NOMO-1 (cell line): ENCODE measurements at regions not wholly inside any gene's neighbourhood (a gene's known extent, or its start where the extent isn't known, plus 50 kb on each side); places are given as distances from the start of the nearest gene placed in this dataset.
"Not testable (repeated sequence)": the region's sequence is repeated elsewhere in the genome, so short reads cannot be mapped to it uniquely, and the experiment has no call there.

Experiments
- DNase-seq, 2 experiments: peaks; one replicate each; lab custom pipeline; 2025; ENCODE audit not compliant: unreplicated experiment in 2 of 2; lab: John Stamatoyannopoulos, UW

DNA sequence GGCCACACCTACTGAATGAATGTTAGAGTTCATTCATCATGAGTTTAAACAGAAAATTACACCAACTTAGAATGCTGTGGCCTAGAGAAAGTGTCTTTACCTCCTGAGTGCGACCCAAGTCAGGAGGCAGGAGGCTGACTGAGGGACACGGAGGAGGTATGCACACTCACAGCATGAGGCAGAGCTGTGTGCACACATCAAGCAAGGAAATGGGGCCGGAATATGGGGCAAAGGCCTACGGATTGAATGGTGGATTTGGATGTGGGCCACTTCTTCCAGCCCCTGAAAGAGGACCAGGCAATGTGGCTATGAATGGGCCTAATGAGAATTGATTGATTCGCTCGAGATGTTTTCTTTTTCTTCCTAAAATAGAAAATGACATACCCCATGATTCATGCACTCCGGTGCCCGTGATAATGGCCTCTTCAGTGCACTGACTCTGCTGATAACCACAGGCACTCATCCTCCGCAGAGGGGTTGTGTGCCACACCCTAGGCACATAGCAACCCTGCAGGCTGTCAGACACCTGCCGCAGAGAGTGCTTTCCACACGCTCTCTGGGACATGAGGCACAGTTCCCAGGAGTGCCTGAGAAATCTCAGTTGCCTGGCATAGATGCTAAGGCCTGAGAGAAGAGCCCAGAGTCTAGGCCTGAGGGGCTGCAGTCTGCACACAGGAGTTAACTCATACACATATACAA is 155.5 kb downstream of the GLUL start:
- DNase-seq, result peak in 1 of 2 experiments; percentile 16

GRCh38 chr1:182235604-182235951 is 156.0 kb downstream of the GLUL start:
- peak in 1 of 2 experiments; percentile 51 for DNase-seq

DNA sequence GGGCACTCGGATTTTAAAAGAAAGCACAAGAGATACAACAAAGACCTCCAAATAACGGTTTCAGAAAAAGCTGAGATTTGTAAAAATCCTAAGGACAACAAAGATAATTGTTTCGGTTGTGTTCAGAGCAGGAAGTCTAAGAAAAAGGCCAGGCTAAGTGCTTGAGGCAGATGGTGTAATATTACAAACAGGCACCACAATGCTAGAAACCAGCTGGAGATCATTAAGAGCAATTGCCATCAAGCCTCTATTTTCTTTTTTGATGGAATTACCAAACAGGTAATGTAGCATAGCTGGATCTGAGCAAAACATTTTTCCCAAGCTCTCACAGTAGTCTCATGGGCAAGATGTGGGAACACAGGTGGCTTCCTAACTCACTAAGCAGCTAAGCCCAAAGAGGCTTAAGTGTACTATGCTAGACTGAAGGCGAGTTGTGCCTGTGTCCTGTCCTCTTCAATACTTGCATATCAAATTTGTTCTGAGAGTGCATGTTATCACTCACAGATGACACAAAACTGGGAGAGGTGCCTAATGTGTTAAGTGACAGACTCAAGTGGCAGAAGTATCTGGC is 161.6 kb downstream of the GLUL start:
- no peak for DNase-seq

GRCh38 chr1:182229451-182229850 is 162.1 kb downstream of the GLUL start:
- DNase-seq, result no peak

DNA sequence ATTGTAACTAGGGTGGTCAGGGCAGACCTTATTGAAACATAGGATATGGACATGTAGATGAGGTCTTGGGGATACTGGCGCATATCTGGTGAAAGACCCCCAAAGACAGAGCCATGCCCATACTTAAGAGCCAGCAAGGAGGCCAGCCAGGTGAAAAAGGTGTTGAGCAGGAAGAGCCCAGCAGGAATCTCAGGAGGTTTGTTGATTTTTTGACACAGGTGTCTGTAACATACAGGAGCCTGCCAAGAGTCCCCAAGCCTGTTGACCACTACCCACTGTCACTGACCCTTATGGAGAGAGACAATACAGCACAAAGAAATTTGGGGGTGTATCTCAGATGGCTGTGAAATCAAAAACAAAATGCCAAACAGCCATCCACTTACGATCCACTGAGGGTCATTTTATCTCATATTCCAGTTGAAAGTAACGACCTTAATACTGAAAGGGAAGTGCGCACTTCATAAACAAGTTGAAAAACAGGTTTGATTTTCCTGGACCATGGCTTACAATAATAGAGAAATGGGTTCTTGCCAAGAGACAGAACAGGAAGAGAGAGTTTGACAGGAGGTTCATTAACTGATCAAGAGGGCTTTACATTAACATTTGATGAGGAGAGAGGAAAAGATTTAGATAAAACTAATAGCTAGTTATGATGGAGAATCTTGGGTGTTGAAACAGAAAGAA is 163.6 kb downstream of the GLUL start:
- DNase-seq, result no peak

- no peak for DNase-seq
Observed at GRCh38 chr1:182226618-182227017, 165.0 kb downstream of the GLUL start.

DNA sequence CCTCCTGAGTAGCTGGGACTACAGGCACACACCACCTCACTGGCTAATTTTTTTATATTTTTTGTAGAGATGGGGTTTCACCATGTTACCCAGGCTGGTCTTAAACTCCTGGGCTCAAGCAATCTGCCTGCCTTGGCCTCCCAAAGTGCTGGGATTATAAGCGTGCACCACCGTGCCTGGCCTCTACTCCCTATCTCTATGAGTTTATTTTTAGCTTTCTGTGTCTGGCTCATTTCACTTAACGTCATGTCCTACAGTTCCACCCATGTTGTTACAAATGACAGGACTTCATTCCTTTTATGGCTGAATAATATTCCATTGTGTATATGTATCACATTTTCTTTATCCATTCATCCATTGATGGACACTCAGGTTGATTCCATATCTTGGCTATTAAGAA is 164.2 kb upstream of the ZNF648 start:
- DNase-seq, result not testable (repeated sequence)

- DNase-seq, result not testable (repeated sequence)
Observed at GRCh38 chr1:182221990-182222389, 160.5 kb upstream of the ZNF648 start.

- not testable (repeated sequence) for DNase-seq
Observed at GRCh38 chr1:182221367-182221766, 159.9 kb upstream of the ZNF648 start.

GRCh38 chr1:182217967-182218366 is 156.5 kb upstream of the ZNF648 start:
- no peak for DNase-seq

- DNase-seq, result no peak
Observed at GRCh38 chr1:182217071-182217470, 155.6 kb upstream of the ZNF648 start.

GRCh38 chr1:182215764-182216163 is 154.3 kb upstream of the ZNF648 start:
- DNase-seq, result no peak

DNA sequence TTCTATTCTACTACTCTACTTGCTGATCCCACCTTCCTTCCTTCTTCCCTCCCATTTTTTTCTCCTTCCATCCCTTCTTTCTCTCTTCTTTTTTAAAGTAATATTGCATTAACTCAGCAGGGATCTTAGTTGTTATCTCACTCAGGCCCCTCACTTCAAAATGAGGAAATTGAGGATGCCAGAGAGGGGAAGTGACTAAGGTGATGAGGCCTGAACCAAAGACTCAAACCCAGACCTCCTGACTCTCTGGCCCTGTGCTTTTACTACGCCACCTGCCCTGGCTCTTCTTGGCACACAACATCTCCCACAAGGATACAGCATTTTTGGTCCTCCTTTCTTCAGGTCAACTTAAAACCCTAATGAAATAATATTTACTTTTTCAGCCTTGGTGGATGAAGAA is 151.7 kb upstream of the ZNF648 start:
- DNase-seq, result peak; percentile 13 to 31

GRCh38 chr1:182211386-182211785 is 149.9 kb upstream of the ZNF648 start:
- DNase-seq, result no peak

DNA sequence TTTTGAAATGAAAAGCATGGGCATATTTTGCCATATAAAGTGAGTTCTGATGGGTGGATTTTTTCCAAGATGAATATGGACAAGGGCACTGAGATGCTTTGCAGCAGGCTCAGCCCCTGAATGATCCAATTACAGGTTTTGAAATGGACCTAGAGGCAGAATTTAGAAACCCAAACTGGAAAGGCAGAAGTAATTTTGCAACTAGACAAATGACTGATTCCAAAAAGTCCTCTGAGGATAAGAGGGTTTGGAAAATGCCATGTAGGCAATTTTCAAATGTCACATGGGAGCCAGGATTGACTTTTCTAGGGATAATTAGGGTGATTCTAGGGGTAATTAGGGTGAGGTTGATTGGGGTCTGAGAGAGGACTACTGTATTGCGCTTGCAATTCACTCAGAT is 148.9 kb upstream of the ZNF648 start:
- no peak for DNase-seq

- no peak for DNase-seq
Observed at GRCh38 chr1:182207300-182207699, 145.8 kb upstream of the ZNF648 start.

DNA sequence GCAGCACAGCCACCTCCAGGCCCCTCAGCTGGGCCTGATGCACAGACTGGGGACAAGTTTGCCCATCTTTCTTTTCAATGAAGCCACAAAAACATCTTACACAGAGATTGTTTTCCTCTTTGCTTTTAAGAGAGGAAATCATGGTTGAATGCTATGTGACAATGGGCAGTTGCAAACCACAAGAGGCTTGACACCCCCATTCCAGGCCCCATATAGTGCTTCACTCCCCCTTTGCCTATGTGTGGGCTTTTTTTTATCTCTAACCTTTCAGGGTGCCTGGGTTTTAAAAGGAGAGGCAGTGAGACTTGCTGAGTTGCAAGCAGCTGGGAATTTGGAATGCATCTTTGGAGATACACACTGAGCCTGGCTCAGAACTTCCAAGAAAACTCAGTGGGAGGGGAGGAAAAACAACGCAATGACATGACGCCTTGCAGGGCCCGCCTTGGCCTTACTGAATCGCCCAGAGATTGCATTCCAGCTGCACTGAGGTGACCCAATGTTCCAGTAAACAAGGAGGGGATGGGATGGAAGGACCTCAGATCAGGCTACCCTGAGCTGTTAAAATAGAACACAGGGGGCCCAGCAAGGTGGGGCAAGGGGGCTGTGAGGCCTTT is 145.2 kb upstream of the ZNF648 start:
- DNase-seq, result no peak

- DNase-seq, result peak in 1 of 2 experiments; percentile 23
Observed at GRCh38 chr1:182205351-182206022, 144.0 kb upstream of the ZNF648 start.

- no peak for DNase-seq
Observed at GRCh38 chr1:182203191-182203875, 141.8 kb upstream of the ZNF648 start.

DNA sequence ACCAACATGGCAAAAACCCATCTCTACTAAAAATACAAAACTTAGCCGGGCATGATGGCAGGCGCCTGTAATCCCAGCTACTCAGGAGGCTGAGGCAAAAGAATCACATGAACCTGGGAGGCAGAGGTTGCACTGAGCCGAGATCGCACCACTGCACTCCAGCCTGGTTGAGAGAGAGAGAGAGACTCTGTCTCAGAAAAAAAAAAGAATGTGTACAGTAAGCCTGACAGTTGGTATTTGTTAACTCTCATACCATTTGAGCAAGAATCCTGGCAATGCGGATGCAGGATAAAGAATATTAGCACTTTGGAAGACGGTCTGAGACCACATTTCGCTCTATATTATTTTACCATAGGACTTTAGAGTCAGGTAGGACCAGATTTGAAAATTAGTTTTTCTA is 140.0 kb upstream of the ZNF648 start:
- not testable (repeated sequence) for DNase-seq
